Esophagus squamous epithelium (tissue), 4 donors: ENCODE measurements at regions not wholly inside any gene's neighbourhood (a gene's known extent, or its start where the extent isn't known, plus 50 kb on each side); places are given as distances from the start of the nearest gene placed in this dataset.

Source experiments
- CTCF ChIP-seq, 6 experiments: fragments of 450-650 bp in 4 of 6; fragments of 200-600 bp in 2 of 6; sonication (generic) in 2 of 6; IDR thresholded peaks; one replicate each; pipeline ENCODE4 v1.5.1; 2016 to 2019; ENCODE audit warnings: antibody characterized with exemption in 6 of 6, mild to moderate bottlenecking in 4 of 6, moderate library complexity in 4 of 6
- POLR2A ChIP-seq, 4 donors: fragments of 450-650 bp; IDR thresholded peaks; one replicate each; pipeline ENCODE4 v1.6.1; 2017; ENCODE audit warnings: antibody characterized with exemption in 4 of 4, mild to moderate bottlenecking in 4 of 4, moderate library complexity in 3 of 4

- TF ChIP-seq CTCF (IDR thresholded peaks at IDR 0.05) (no peak), POLR2A (IDR thresholded peaks at IDR 0.05) (no peak)
These were observed 405.9 kb upstream of the MIS18BP1 start for GRCh38 chr14:45658917-45659299.
